ENCODE measurements at regions not wholly inside any gene's neighbourhood (a gene's known extent, or its start where the extent isn't known, plus 50 kb on each side); places are given as distances from the start of the nearest gene placed in this dataset.

DNA sequence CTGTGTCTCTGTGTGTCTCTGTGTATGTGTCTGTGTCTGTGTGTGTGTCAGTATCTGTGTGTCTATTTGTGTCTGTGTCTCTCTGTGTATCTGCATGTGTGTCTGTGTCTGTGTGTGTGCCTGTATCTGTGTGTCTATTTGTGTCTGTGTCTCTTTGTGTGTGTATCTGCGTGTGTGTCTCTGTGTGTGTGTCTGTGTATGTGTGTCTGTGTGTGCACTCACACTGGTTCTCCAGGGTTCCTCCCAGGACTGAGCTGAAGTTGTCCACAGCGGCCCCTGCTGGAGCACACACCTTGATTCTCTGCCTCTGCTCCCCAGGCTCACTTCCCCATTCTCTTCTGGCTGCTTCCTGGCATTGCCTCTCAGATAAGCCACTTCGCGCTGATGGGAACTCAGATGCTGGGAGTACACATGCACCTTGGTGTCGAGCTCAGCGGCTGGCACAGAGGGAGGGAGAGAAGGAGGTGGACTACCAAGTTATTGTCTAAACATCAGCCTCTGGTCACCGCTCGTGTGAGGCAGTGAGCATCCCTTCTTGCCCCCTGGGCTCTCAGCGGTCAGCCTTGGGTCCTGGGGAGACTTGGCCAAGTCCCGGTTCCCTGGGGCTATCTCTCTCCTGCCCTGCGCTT is 104.9 kb upstream of the NXT1 start:
- H3K9ac ChIP-seq = no peak overlapping the region
- H3K27ac ChIP-seq = no peak overlapping the region
- H3K4me1 ChIP-seq (ENCODE audit: low read depth, poor library complexity, severe bottlenecking) = no peaks in the 10 kb centered on the region
- H3K4me2 ChIP-seq = no peak overlapping the region
- H3K36me3 ChIP-seq (ENCODE audit: insufficient read depth) = no peaks in the 10 kb centered on the region
- no peaks in the 10 kb centered on the region for H4K20me1 ChIP-seq (ENCODE audit: insufficient read depth)
- no peak overlapping the region for H3K4me3 ChIP-seq (IDR thresholded peaks at IDR 0.05; ENCODE audit: insufficient read depth, low read depth, low read length)
- no peaks in the 10 kb centered on the region for H3K27me3 ChIP-seq (ENCODE audit: insufficient read depth, low read depth)
- no peak overlapping the region for H2AFZ ChIP-seq (ENCODE audit: low read depth)
- no peaks in the 10 kb centered on the region for H3K79me2 ChIP-seq (ENCODE audit: insufficient read depth, low read depth)
- TF ChIP-seq CTCF (conservative IDR thresholded peaks at IDR 0.05; ENCODE audit: low read depth, low read length) = no peak

DNA sequence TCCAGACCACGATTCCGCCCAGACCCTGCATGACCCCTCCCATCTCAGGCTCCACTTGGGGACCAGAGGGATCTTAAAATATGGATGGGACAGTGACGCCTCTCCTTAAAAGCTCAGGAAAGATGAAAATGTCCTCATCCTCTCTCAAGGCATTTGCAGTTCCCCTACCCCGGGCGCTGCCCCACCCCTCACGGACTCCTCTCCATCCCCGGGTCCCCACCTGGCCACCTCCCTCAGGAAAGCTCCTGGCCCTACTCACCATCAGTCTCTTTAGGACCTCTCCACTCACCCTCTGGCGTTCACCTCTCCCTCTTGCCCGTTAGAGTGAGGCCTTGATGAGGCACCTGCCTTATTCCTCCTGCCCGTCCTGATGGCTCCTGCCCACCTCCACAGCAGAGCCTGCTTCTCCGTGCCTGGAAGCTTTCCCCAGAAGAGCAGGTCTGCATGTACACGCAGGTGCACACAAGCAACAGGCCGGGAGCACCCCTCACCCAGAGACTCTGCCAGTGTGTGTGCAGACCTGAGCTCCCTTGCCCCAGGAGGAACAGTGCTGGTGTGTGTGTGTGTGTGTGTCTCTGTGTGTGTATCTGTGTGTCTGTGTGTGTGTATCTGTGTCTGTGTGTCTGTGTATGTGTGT is 105.6 kb upstream of the NXT1 start:
- Histone ChIP-seq H3K36me3 (ENCODE audit: insufficient read depth) (no peaks in the 10 kb centered on the region), H3K4me1 (ENCODE audit: low read depth, poor library complexity, severe bottlenecking) (no peaks in the 10 kb centered on the region), H3K27me3 (ENCODE audit: insufficient read depth, low read depth) (no peaks in the 10 kb centered on the region), H3K4me2 (no peak overlapping the region), H3K9ac (no peak overlapping the region), H3K79me2 (ENCODE audit: insufficient read depth, low read depth) (no peaks in the 10 kb centered on the region), H2AFZ (ENCODE audit: low read depth) (no peak overlapping the region), H4K20me1 (ENCODE audit: insufficient read depth) (no peaks in the 10 kb centered on the region), H3K27ac (no peak overlapping the region), H3K4me3 (IDR thresholded peaks at IDR 0.05; ENCODE audit: insufficient read depth, low read depth, low read length) (no peak overlapping the region)
- no peak for TF ChIP-seq CTCF (conservative IDR thresholded peaks at IDR 0.05; ENCODE audit: low read depth, low read length)

- Histone ChIP-seq H4K20me1 (ENCODE audit: insufficient read depth) (no peaks in the 10 kb centered on the region), H3K9ac (no peak overlapping the region), H3K27me3 (ENCODE audit: insufficient read depth, low read depth) (no peaks in the 10 kb centered on the region), H3K36me3 (ENCODE audit: insufficient read depth) (no peaks in the 10 kb centered on the region), H3K4me2 (no peak overlapping the region), H3K4me1 (ENCODE audit: low read depth, poor library complexity, severe bottlenecking) (no peaks in the 10 kb centered on the region), H3K27ac (no peak overlapping the region), H2AFZ (ENCODE audit: low read depth) (no peak overlapping the region), H3K79me2 (ENCODE audit: insufficient read depth, low read depth) (no peaks in the 10 kb centered on the region), H3K4me3 (IDR thresholded peaks at IDR 0.05; ENCODE audit: insufficient read depth, low read depth, low read length) (no peak overlapping the region)
- TF ChIP-seq CTCF (conservative IDR thresholded peaks at IDR 0.05; ENCODE audit: low read depth, low read length) = no peak
Measured at GRCh38 chr20:23244156-23244915, 106.3 kb upstream of the NXT1 start.

DNA sequence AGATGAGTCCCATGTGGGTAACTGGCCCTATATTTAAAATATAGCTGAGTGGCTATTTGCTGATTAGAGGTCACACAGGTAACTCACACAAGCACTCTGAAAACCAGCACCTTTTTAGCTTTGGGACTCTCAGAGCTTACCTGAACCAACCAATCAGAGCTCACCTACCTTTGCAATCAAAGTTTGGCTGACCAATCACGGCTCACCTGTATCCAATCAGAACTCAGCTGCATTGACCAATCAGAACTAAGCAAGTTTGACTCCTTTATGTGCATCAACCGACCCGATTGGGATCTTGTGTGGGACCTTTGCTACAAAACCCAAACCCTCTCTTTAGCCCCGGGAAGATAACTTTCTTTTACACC is 106.8 kb upstream of the NXT1 start:
- H3K4me2 ChIP-seq = no peak overlapping the region
- H4K20me1 ChIP-seq (ENCODE audit: insufficient read depth) = no peaks in the 10 kb centered on the region
- H3K9ac ChIP-seq = no peak overlapping the region
- no peaks in the 10 kb centered on the region for H3K27me3 ChIP-seq (ENCODE audit: insufficient read depth, low read depth)
- H3K79me2 ChIP-seq (ENCODE audit: insufficient read depth, low read depth) = no peaks in the 10 kb centered on the region
- H3K4me3 ChIP-seq (IDR thresholded peaks at IDR 0.05; ENCODE audit: insufficient read depth, low read depth, low read length) = no peak overlapping the region
- H3K27ac ChIP-seq = no peak overlapping the region
- H2AFZ ChIP-seq (ENCODE audit: low read depth) = no peak overlapping the region
- H3K4me1 ChIP-seq (ENCODE audit: low read depth, poor library complexity, severe bottlenecking) = no peaks in the 10 kb centered on the region
- TF ChIP-seq CTCF (conservative IDR thresholded peaks at IDR 0.05; ENCODE audit: low read depth, low read length) = no peak
- H3K36me3 ChIP-seq (ENCODE audit: insufficient read depth) = no peaks in the 10 kb centered on the region

Measured in KMS-11 (cell line).